CD4-positive, alpha-beta T cell treated with Interferon alpha-2 for 1 hour (primary cell): ENCODE measurements at regions not wholly inside any gene's neighbourhood (a gene's known extent, or its start where the extent isn't known, plus 50 kb on each side); places are given as distances from the start of the nearest gene placed in this dataset.

ENCODE experiments used
- DNase-seq, 2 donors: peaks; one replicate each; pipeline ENCODE4 v3.0.0-alpha.2; 2020 to 2022

DNA sequence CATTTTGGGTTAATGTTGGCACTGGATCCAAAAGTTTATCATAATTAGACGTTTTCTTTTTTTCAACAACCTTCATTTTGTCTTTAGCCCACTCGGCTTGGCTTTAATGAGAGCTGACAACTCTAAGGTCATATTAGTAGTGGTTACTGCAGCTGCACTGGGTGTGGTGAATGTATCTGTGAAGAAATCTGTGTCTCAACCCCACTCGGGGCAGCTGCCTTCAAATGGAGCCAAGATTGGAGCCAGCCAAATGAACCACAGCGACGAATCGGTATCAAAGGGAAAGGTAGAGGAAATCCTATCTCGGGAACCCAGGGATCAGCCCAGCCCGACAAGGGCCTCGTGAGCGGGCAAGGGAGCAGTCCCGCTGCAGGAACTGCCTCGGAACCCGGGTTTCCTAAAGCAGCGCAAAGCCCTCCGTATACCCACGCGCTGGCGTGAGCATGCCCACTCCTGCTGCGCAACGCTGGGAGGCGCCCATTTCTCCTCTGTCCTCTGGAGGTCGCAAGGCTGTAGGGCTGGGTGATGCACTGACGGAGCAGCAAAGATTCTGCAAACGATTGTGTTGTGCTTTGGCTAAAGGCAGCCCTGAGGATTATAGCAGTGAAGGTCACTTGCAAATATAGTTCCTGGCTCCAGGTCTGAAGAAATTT, 98.7 kb upstream of the MBL2 start:
- no peak for DNase-seq

GRCh38 chr10:52870562-52870961, 98.0 kb upstream of the MBL2 start:
- DNase-seq: no peak

DNA sequence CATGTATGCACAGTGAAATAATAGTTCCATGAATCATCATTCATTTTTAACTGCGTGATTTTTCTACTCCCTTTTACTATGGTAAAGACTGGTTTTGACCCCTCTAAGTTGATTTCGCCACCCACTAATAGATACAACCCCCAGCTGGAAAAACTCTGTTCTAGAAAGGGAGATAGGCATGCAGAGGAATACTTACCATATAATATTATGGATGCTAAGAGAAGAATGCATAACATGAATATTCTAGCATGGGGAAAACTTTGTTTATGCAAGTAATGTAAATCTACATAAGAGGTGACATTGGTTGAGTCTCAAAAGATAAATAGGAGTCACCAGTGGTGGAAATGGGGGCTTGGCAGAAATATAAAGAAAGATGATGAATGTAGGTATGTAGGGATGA, 97.3 kb upstream of the MBL2 start:
- no peak for DNase-seq

DNA sequence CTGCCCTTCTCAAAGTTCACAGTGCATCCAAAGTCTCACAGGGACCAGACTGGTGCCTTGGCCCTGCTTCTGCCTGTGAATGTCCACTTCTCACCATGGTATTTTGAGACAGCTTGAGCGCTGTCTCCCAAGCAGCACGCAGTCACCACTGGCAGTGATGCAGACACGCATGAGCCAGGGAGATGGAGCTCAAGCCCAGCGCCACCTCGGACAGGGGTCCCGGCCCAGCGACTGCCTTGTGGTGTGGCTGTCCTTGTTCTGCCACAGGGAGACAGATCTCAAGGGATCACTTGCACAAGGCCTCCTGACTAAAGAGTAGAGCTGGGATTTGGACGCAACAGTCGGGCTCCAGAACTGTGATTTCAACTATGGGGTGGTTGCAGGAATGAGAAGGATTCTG, 92.6 kb upstream of the MBL2 start:
- DNase-seq: no peak

- DNase-seq: no peak
These were observed 91.9 kb upstream of the MBL2 start for GRCh38 chr10:52864201-52865106.

GRCh38 chr10:52858722-52859121, 86.1 kb upstream of the MBL2 start:
- no peak for DNase-seq

GRCh38 chr10:52855546-52856325, 83.2 kb upstream of the MBL2 start:
- DNase-seq: no peak

- DNase-seq: no peak
These were observed 81.1 kb upstream of the MBL2 start for GRCh38 chr10:52853704-52854103.

- DNase-seq: no peak
These were observed 64.2 kb upstream of the MBL2 start for GRCh38 chr10:52836816-52837215.
